Naive thymus-derived CD4-positive, alpha-beta T cell (primary cell): ENCODE measurements at regions not wholly inside any gene's neighbourhood (a gene's known extent, or its start where the extent isn't known, plus 50 kb on each side); places are given as distances from the start of the nearest gene placed in this dataset.
"Not testable (repeated sequence)": the region's sequence is repeated elsewhere in the genome, so short reads cannot be mapped to it uniquely, and the experiment has no call there.

ENCODE experiments used
- ATAC-seq: fragments of 150-1000 bp; cut with Tn5 transposase; 2 replicates; pipeline ENCODE4 v1.10.0; 2021; ENCODE audit warnings: mild to moderate bottlenecking, moderate library complexity
- CTCF ChIA-PET: fragments of 350-600 bp; sonication (Branson Sonifier 250); formaldehyde crosslinking; loops from one replicate; lab custom pipeline; 2021; ENCODE audit warnings: antibody characterized with exemption; lab: Charles Lee
- POLR2A ChIA-PET: fragments of 350-600 bp; sonication (Branson Sonifier 250); formaldehyde crosslinking; loops from one replicate; lab custom pipeline; 2021; ENCODE audit warnings: antibody characterized with exemption, inconsistent platforms; lab: Charles Lee
- DNase-seq, 9 donors: peaks; one replicate each; pipeline versions ENCODE4 v3.0.0 to v3.0.0-alpha.2; 2020 to 2022; ENCODE audit warnings: mixed read lengths in 1 of 9
- H3K27ac ChIP-seq: one replicate; pipeline ENCODE4 v1.7.0; 2013; ENCODE audit warnings: mild to moderate bottlenecking, low read depth, low read length, moderate library complexity
- H3K27me3 ChIP-seq, 2 donors: one replicate each; pipeline ENCODE4 v1.7.0; 2013; ENCODE audit warnings: low read length in 2 of 2, mild to moderate bottlenecking in 2 of 2, moderate library complexity in 2 of 2; ENCODE audit not compliant: control insufficient read depth in 2 of 2, insufficient read depth in 2 of 2
- H3K36me3 ChIP-seq, 3 experiments: 1 replicate in 2 of 3; 2 replicates in 1 of 3; pipeline ENCODE4 v1.7.0; 2013; ENCODE audit warnings: low read length in 3 of 3, mild to moderate bottlenecking in 3 of 3, moderate library complexity in 1 of 3; ENCODE audit not compliant: insufficient read depth in 3 of 3, control insufficient read depth in 2 of 3
- H3K4me1 ChIP-seq, 2 donors: one replicate each; pipeline ENCODE4 v1.7.0; 2013; ENCODE audit warnings: low read length in 2 of 2, mild to moderate bottlenecking in 2 of 2, moderate library complexity in 1 of 2; ENCODE audit not compliant: control insufficient read depth in 2 of 2, insufficient read depth in 2 of 2
- H3K4me3 ChIP-seq: 2 replicates; pipeline ENCODE4 v1.7.0; 2013; ENCODE audit warnings: mild to moderate bottlenecking, low read length
- H3K9me3 ChIP-seq, 3 experiments: 1 replicate in 2 of 3; 2 replicates in 1 of 3; pipeline ENCODE4 v1.7.0; 2013; ENCODE audit warnings: low read length in 3 of 3; ENCODE audit not compliant: control insufficient read depth in 2 of 3
- H3K27ac Mint-ChIP-seq, 9 donors: one replicate each; pipeline ENCODE4 v1.8.0; 2020 to 2022; ENCODE audit warnings: mixed read lengths in 9 of 9, mild to moderate bottlenecking in 8 of 9, moderate library complexity in 5 of 9, inconsistent platforms in 2 of 9
- H3K27me3 Mint-ChIP-seq, 5 donors: one replicate each; pipeline ENCODE4 v1.8.0; 2021 to 2022; ENCODE audit warnings: mixed read lengths in 5 of 5, mild to moderate bottlenecking in 1 of 5
- H3K36me3 Mint-ChIP-seq, 5 donors: one replicate each; pipeline ENCODE4 v1.8.0; 2020 to 2022; ENCODE audit warnings: mixed read lengths in 5 of 5, mild to moderate bottlenecking in 3 of 5, inconsistent platforms in 1 of 5
- H3K4me1 Mint-ChIP-seq, 7 donors: one replicate each; pipeline ENCODE4 v1.8.0; 2020 to 2022; ENCODE audit warnings: mixed read lengths in 7 of 7, mild to moderate bottlenecking in 3 of 7, inconsistent platforms in 1 of 7
- H3K4me3 Mint-ChIP-seq, 10 donors: one replicate each; pipeline ENCODE4 v1.8.0; 2020 to 2022; ENCODE audit warnings: mild to moderate bottlenecking in 10 of 10, mixed read lengths in 10 of 10, moderate library complexity in 6 of 10, inconsistent platforms in 2 of 10
- H3K9me3 Mint-ChIP-seq, 11 donors: one replicate each; pipeline ENCODE4 v1.8.0; 2020 to 2022; ENCODE audit warnings: mixed read lengths in 11 of 11, mild to moderate bottlenecking in 4 of 11, inconsistent platforms in 1 of 11, moderate library complexity in 1 of 11
- intact Hi-C, 2 donors: fragments of 100-400 bp; cut with micrococcal nuclease; formaldehyde crosslinking; loops; one replicate each; pipeline ENCODE4 v1.15.1; 2023

GRCh38 chr6:68181027-68181426 is 454.1 kb upstream of the ADGRB3 start:
- H3K9me3 ChIP-seq, H3K4me1 Mint-ChIP-seq, H3K27ac ChIP-seq, H3K4me1 ChIP-seq, CTCF ChIA-PET, H3K27ac Mint-ChIP-seq, H3K4me3 ChIP-seq, H3K4me3 Mint-ChIP-seq, POLR2A ChIA-PET, ATAC-seq, H3K27me3 Mint-ChIP-seq, intact Hi-C loops, DNase-seq, H3K36me3 Mint-ChIP-seq, H3K27me3 ChIP-seq, H3K36me3 ChIP-seq: not testable (repeated sequence)
- peaks cover 0 to 14% (median 0%) of the 10 kb centered on the region in 11 donors for H3K9me3 Mint-ChIP-seq

- ChIA-PET CTCF (no interaction called here), POLR2A (no interaction called here)
- H3K27ac Mint-ChIP-seq = no peak overlapping the region
- intact Hi-C loops = no loop called here
- Histone ChIP-seq H3K27ac (no peak overlapping the region), H3K4me3 (no peak overlapping the region), H3K9me3 (no peaks in the 10 kb centered on the region), H3K4me1 (no peaks in the 10 kb centered on the region), H3K36me3 (no peaks in the 10 kb centered on the region), H3K27me3 (no peaks in the 10 kb centered on the region)
- no peak overlapping the region for H3K4me3 Mint-ChIP-seq
- H3K36me3 Mint-ChIP-seq = no peaks in the 10 kb centered on the region
- H3K4me1 Mint-ChIP-seq = no peaks in the 10 kb centered on the region
- ATAC-seq (no peak), DNase-seq (no peak)
- peaks cover 0 to 22% (median 3%) of the 10 kb centered on the region in 11 donors for H3K9me3 Mint-ChIP-seq
- no peaks in the 10 kb centered on the region for H3K27me3 Mint-ChIP-seq
These were observed 461.5 kb upstream of the ADGRB3 start for GRCh38 chr6:68173616-68174015.

- no peak for ATAC-seq
- Mint-ChIP-seq H3K4me3 (no peak overlapping the region), H3K27me3 (no peaks in the 10 kb centered on the region), H3K27ac (no peak overlapping the region), H3K36me3 (no peaks in the 10 kb centered on the region), H3K9me3 (peaks cover 0 to 27% (median 4%) of the 10 kb centered on the region in 11 donors), H3K4me1 (no peaks in the 10 kb centered on the region)
- ChIA-PET CTCF (no interaction called here), POLR2A (no interaction called here)
- Histone ChIP-seq H3K27me3 (no peaks in the 10 kb centered on the region), H3K4me3 (no peak overlapping the region), H3K4me1 (no peaks in the 10 kb centered on the region), H3K36me3 (no peaks in the 10 kb centered on the region), H3K9me3 (no peaks in the 10 kb centered on the region), H3K27ac (no peak overlapping the region)
- DNase-seq = no peak
- intact Hi-C loops = no loop called here
These were observed 465.2 kb upstream of the ADGRB3 start for GRCh38 chr6:68169922-68170321.

GRCh38 chr6:68167604-68168003 is 467.5 kb upstream of the ADGRB3 start:
- POLR2A ChIA-PET = no interaction called here
- Mint-ChIP-seq H3K27me3 (no peaks in the 10 kb centered on the region), H3K9me3 (peaks cover 0 to 26% (median 2%) of the 10 kb centered on the region in 11 donors)

GRCh38 chr6:68160812-68161211 is 474.3 kb upstream of the ADGRB3 start:
- H3K9me3 ChIP-seq, H3K4me3 Mint-ChIP-seq, H3K27ac ChIP-seq, intact Hi-C loops, H3K27me3 ChIP-seq, H3K27ac Mint-ChIP-seq, ATAC-seq, CTCF ChIA-PET, POLR2A ChIA-PET, DNase-seq, H3K36me3 Mint-ChIP-seq, H3K4me1 ChIP-seq, H3K36me3 ChIP-seq, H3K4me1 Mint-ChIP-seq, H3K4me3 ChIP-seq, H3K27me3 Mint-ChIP-seq: not testable (repeated sequence)
- H3K9me3 Mint-ChIP-seq = peaks cover 0 to 24% (median 6%) of the 10 kb centered on the region in 11 donors

More at GRCh38 chr6:68167604-68168003, 467.5 kb upstream of the ADGRB3 start:
- H3K36me3 ChIP-seq = no peaks in the 10 kb centered on the region
- H3K27ac Mint-ChIP-seq = no peak overlapping the region
- H3K9me3 ChIP-seq = no peaks in the 10 kb centered on the region
- H3K4me1 Mint-ChIP-seq = no peaks in the 10 kb centered on the region
- H3K27me3 ChIP-seq = no peaks in the 10 kb centered on the region
- ATAC-seq (no peak), DNase-seq (no peak)
- H3K36me3 Mint-ChIP-seq = no peaks in the 10 kb centered on the region
- no peaks in the 10 kb centered on the region for H3K4me1 ChIP-seq
- CTCF ChIA-PET = no interaction called here
- H3K27ac ChIP-seq = no peak overlapping the region
- intact Hi-C loops = no loop called here
- H3K4me3 Mint-ChIP-seq = no peak overlapping the region
- no peak overlapping the region for H3K4me3 ChIP-seq

GRCh38 chr6:68160348-68160747 is 474.7 kb upstream of the ADGRB3 start:
- H3K27me3 Mint-ChIP-seq = no peaks in the 10 kb centered on the region
- intact Hi-C loops = no loop called here
- ATAC-seq = no peak
- Histone ChIP-seq H3K9me3 (peaks cover 0 to 3% (median 0%) of the 10 kb centered on the region in 3 experiments), H3K27ac (no peak overlapping the region), H3K4me3 (no peak overlapping the region), H3K36me3 (no peaks in the 10 kb centered on the region), H3K27me3 (no peaks in the 10 kb centered on the region), H3K4me1 (no peaks in the 10 kb centered on the region)
- CTCF ChIA-PET = no interaction called here
- DNase-seq = no peak
- no peaks in the 10 kb centered on the region for H3K4me1 Mint-ChIP-seq
- H3K4me3 Mint-ChIP-seq = no peak overlapping the region
- no peaks in the 10 kb centered on the region for H3K36me3 Mint-ChIP-seq
- no peak overlapping the region for H3K27ac Mint-ChIP-seq
- peaks cover 0 to 24% (median 6%) of the 10 kb centered on the region in 11 donors for H3K9me3 Mint-ChIP-seq
- POLR2A ChIA-PET = no interaction called here

- H3K27ac Mint-ChIP-seq = no peak overlapping the region
- Histone ChIP-seq H3K9me3 (peaks cover 0 to 3% (median 0%) of the 10 kb centered on the region in 3 experiments), H3K36me3 (no peaks in the 10 kb centered on the region), H3K4me3 (no peak overlapping the region), H3K4me1 (no peaks in the 10 kb centered on the region), H3K27ac (no peak overlapping the region), H3K27me3 (no peaks in the 10 kb centered on the region)
- no peak for ATAC-seq
- H3K4me3 Mint-ChIP-seq = no peak overlapping the region
- no peak for DNase-seq
- ChIA-PET POLR2A (no interaction called here), CTCF (no interaction called here)
- H3K36me3 Mint-ChIP-seq = no peaks in the 10 kb centered on the region
- H3K9me3 Mint-ChIP-seq = peaks cover 0 to 19% (median 6%) of the 10 kb centered on the region in 11 donors
- intact Hi-C loops = no loop called here
- H3K27me3 Mint-ChIP-seq = no peaks in the 10 kb centered on the region
- H3K4me1 Mint-ChIP-seq = no peaks in the 10 kb centered on the region
These were observed 475.6 kb upstream of the ADGRB3 start for GRCh38 chr6:68159433-68159832.
